G401 (cell line): ENCODE measurements at regions not wholly inside any gene's neighbourhood (a gene's known extent, or its start where the extent isn't known, plus 50 kb on each side); places are given as distances from the start of the nearest gene placed in this dataset.

Experiments used
- DNase-seq: peaks from one replicate; pipeline ENCODE4 v3.0.0-alpha.2; 2015; ENCODE audit warnings: low spot score
- in situ Hi-C: cut with HindIII; loops from 2 replicates; pipeline ENCODE4 v1.10.0; 2016; ENCODE audit warnings: low sequenced_read_pairs, mixed read lengths

- in situ Hi-C loops, result no loop called here
- no peak for DNase-seq
Measured at GRCh38 chr18:77679869-77680268, 430.2 kb downstream of the GALR1 start.

DNA sequence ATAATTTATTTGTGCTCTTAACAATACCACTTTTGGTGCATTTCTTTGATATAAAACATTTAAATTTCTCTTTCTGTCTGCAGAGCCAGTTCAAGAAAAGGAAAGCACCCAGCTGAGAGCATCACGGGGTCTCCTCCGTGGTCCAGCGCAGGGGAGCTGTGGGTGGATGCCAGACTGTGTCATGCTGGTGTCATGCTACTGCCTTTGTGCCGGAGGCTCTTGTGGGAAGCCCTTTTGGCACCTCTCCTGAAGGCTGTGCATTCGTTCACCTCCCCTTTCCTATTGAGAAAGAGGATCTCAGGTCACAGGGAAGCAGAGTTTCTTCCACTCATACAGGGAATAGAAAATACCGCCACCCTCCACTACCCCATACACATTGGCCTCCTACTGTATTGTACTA lies 450.4 kb downstream of the GALR1 start:
- in situ Hi-C loops, result no loop called here
- DNase-seq, result no peak

- no peak for DNase-seq
- in situ Hi-C loops, result no loop called here
Measured at GRCh38 chr18:77701977-77702376, 452.3 kb downstream of the GALR1 start.

DNA sequence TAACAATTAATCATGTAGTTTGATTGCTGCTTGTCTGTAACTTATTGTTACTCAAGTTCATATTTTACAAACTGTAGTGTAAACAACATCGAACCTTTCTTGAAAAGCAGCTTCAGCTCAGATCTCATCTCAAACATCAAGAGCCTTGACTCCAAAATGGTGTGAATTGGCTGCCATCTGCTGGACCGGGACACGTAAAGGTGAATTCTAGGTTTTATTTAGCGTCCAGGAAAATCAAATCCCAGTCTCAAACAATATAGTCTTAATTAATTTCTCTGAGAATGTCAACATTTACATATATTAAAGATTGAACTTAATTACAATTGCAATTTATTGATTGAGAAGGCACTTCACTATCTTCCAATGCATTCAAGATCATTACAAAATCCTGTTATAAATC lies 453.0 kb downstream of the GALR1 start:
- DNase-seq, result peak; percentile 26
- in situ Hi-C loops, result no loop called here

DNA sequence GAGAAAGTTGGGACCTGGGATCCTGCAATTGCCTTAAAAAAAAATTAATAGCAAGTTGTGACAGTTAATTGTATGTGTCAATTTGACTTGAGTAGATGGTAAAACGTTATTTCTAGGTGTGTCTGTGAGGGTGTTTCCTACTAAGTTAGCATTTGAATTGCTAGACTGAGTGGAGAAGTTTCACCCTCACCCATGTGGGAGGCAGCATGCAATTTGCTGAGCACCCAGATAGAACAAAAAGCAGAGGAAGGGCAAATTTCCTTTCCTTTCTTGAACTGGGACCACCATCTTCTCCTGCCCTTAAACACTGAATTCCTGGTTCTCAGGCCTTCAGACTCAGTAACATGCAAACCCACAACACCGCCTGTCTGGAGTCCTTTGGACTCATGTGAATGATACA lies 455.7 kb downstream of the GALR1 start:
- no peak for DNase-seq
- in situ Hi-C loops, result no loop called here

GRCh38 chr18:77708826-77709506 lies 459.3 kb downstream of the GALR1 start:
- no peak for DNase-seq
- in situ Hi-C loops, result no loop called here

GRCh38 chr18:77711096-77711495 lies 461.4 kb downstream of the GALR1 start:
- in situ Hi-C loops, result no loop called here
- no peak for DNase-seq

GRCh38 chr18:77714716-77715115 lies 465.1 kb downstream of the GALR1 start:
- DNase-seq, result no peak
- in situ Hi-C loops, result no loop called here

DNA sequence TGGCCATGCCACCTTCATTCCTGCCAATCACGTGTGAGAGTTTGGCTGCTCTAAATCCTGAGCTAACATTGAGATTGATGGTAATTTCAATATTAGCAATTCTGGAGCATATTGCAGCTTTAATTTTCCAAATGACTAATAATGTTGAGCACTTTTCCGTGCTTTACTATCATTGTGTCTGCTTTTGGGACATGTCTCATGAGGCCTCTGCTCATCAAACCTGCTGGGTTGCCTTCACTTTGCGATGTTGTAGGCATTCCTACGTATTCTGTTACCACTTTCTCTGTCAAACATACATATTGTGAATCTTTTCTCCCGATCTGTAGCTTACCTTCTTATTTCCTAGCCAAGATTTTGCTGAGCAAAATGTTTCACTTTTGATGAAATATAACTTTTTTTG lies 466.6 kb downstream of the GALR1 start:
- in situ Hi-C loops, result no loop called here
- DNase-seq, result no peak

GRCh38 chr18:77733292-77733903 lies 483.8 kb downstream of the GALR1 start:
- in situ Hi-C loops, result no loop called here
- no peak for DNase-seq

GRCh38 chr18:77736842-77737241 lies 487.2 kb downstream of the GALR1 start:
- in situ Hi-C loops, result no loop called here
- no peak for DNase-seq

DNA sequence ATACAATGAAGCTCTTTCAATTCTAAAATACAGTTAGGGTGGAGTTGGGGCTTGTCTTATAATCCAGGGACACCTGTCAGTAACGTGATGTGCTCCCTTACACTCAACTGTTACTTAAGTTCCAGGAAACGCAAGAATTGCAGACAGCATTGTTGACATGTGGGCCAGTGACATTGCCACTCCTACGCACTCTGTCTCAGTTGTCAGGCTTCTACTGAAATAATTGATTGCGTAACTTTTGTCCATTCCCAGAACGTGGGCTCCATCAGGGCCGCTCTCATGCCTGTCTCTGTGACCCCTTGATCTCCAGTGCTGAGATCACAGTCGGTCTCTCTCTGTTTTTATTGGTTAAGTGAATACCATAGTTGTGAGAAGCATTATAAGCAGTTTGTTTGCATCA lies 487.8 kb downstream of the GALR1 start:
- in situ Hi-C loops, result no loop called here

GRCh38 chr18:77749089-77749488 lies 499.4 kb downstream of the GALR1 start:
- no peak for DNase-seq
- in situ Hi-C loops, result no loop called here

More for the DNA sequence above, 487.8 kb downstream of the GALR1 start:
- no peak for DNase-seq

DNA sequence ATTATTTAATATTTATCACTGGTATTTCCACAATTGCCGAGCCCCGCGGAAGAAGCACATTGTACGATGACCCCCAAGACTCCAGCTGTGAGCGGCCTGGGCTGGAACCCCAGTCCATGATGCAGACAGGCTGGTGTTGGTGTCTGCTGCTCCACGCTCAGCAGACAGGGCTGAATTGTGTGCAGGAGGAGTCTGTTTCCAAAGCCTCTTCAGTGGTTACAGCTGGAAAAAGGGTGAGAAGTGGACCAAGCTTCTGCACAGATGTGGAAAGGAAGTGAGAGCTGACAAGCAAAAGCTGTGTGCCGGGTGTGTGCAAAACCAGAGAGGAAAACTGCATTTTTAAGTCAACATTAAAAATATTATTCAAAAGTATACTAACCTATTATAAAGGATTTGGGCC lies 500.4 kb downstream of the GALR1 start:
- in situ Hi-C loops, result no loop called here
- no peak for DNase-seq

DNA sequence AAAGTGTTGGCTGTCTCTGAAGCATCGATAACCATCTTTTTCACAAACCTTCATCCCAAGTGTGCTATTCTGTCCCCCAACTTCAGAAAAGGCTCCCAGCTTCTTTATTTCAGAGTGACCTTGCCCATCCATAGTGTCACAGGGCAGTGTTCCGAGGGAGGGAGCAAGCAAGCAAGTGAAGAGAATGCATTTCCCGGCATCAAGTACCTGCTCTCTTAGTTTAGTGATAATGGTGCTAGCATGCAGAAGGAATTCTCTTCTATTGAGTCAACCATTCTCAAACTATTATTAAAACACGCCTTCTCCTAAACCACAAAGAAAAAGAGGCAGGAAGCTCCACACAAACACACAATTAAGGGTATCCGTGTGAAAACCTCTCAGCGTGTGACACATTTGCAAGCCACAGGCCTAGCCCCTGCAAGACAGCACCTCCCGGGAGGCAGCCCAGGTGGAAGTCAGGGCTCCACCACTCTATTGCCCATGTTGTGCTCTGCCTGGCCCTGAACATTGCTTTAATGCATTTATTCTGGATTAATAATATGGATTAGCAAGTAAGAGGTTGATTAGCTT lies 504.9 kb downstream of the GALR1 start:
- in situ Hi-C loops, result no loop called here
- DNase-seq, result no peak

DNA sequence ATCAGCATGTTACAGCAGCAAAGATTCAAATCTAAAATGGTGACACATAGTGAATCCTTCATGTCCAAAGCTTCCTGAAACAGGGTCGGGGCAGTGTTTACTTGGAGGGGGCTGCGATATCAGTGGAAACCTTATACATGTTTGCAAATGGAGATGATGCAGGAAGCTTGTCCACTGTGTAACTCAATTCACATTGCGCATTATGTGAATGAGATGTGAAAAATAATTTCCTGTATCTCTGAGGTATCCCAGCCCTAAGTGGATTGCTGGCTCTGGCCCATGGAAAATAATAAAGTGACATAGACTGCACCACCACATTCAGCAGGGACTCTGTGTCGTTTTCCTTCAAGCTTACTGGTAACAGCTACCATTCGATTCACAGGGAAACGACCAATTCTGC lies 505.5 kb downstream of the GALR1 start:
- no peak for DNase-seq
- in situ Hi-C loops, result no loop called here

- DNase-seq, result no peak
- in situ Hi-C loops, result no loop called here
Measured at GRCh38 chr18:77761332-77761731, 511.7 kb downstream of the GALR1 start.

GRCh38 chr18:77762014-77762413 lies 512.4 kb downstream of the GALR1 start:
- DNase-seq, result no peak
- in situ Hi-C loops, result no loop called here

GRCh38 chr18:77762642-77763041 lies 513.0 kb downstream of the GALR1 start:
- in situ Hi-C loops, result no loop called here
- no peak for DNase-seq

GRCh38 chr18:77763530-77764145 lies 514.0 kb downstream of the GALR1 start:
- no peak for DNase-seq
- in situ Hi-C loops, result no loop called here
